SK-N-SH (cell line): ENCODE measurements at regions not wholly inside any gene's neighbourhood (a gene's known extent, or its start where the extent isn't known, plus 50 kb on each side); places are given as distances from the start of the nearest gene placed in this dataset.

Experiments used
- CTCF ChIA-PET: fragments of 300-600, 350-600 bp; formaldehyde crosslinking; extraction: SDS; loops from one replicate; lab custom pipeline; 2021; lab: Yijun Ruan, JAX
- POLR2A ChIA-PET: fragments of 350-600 bp; sonication (Branson Sonifier 250); formaldehyde crosslinking; extraction: SDS; loops from one replicate; lab custom pipeline; 2020; ENCODE audit warnings: antibody characterized with exemption, inconsistent platforms; lab: Yijun Ruan, JAX
- DNase-seq: peaks from one replicate; pipeline ENCODE4 v3.0.0; 2012
- H2AFZ ChIP-seq: fragments of 200-600 bp; sonication (generic); 2 replicates; pipeline ENCODE4 v1.8.1; 2016; ENCODE audit warnings: antibody characterized with exemption, mild to moderate bottlenecking, low read depth
- H3F3A ChIP-seq: fragments of 200-600 bp; sonication (generic); replicated peaks from 2 replicates; pipeline ENCODE3; 2016; ENCODE audit warnings: antibody characterized with exemption, mild to moderate bottlenecking; ENCODE audit not compliant: insufficient read depth
- H3K27ac ChIP-seq, 2 experiments: fragments of 200-500 bp in 1 of 2; fragments of 200-600 bp in 1 of 2; sonication (Bioruptor generic) in 1 of 2; sonication (generic), shearing (Covaris generic) in 1 of 2; 2 replicates each; pipeline versions ENCODE4 v1.5.1 to v1.6.1; 2014 to 2016; ENCODE audit warnings: low read depth in 2 of 2, inconsistent platforms in 1 of 2, low read length in 1 of 2, mild to moderate bottlenecking in 1 of 2, mixed read lengths in 1 of 2
- H3K27me3 ChIP-seq: fragments of 200-600 bp; sonication (generic), shearing (Covaris generic); 2 replicates; pipeline ENCODE4 v1.6.1; 2016; ENCODE audit warnings: mixed run types; ENCODE audit not compliant: insufficient read depth
- H3K36me3 ChIP-seq, 2 experiments: fragments of 200-500 bp in 1 of 2; fragments of 200-600 bp in 1 of 2; sonication (Bioruptor generic) in 1 of 2; sonication (generic) in 1 of 2; replicated peaks in 1 of 2; 2 replicates each; pipeline versions ENCODE3 to v1.5.1; 2014 to 2016; ENCODE audit warnings: low read length in 1 of 2, mild to moderate bottlenecking in 1 of 2; ENCODE audit not compliant: insufficient read depth in 2 of 2, control insufficient read depth in 1 of 2
- H3K4me1 ChIP-seq, 2 experiments: fragments of 200-500 bp in 1 of 2; fragments of 200-600 bp in 1 of 2; sonication (Bioruptor generic) in 1 of 2; sonication (generic), shearing (Covaris generic) in 1 of 2; 2 replicates each; pipeline versions ENCODE4 v1.5.1 to v1.6.1; 2014 to 2016; ENCODE audit warnings: low read depth in 1 of 2, low read length in 1 of 2, mixed run types in 1 of 2; ENCODE audit not compliant: insufficient read depth in 2 of 2, control insufficient read depth in 1 of 2
- H3K4me2 ChIP-seq: fragments of 200-600 bp; sonication (generic), shearing (Covaris generic); 2 replicates; pipeline ENCODE4 v1.6.1; 2017; ENCODE audit warnings: mixed run types
- H3K4me3 ChIP-seq, 2 experiments: fragments of 200-500 bp in 1 of 2; fragments of 200-600 bp in 1 of 2; sonication (Bioruptor generic) in 1 of 2; sonication (generic), shearing (Covaris generic) in 1 of 2; 2 replicates each; pipeline versions ENCODE4 v1.5.1 to v1.8.1; 2014 to 2016; ENCODE audit warnings: low read depth in 2 of 2, inconsistent platforms in 1 of 2, low read length in 1 of 2, mild to moderate bottlenecking in 1 of 2, mixed read lengths in 1 of 2, moderate library complexity in 1 of 2
- H3K79me2 ChIP-seq: fragments of 200-600 bp; sonication (generic); 2 replicates; pipeline ENCODE4 v1.8.1; 2017; ENCODE audit warnings: mild to moderate bottlenecking; ENCODE audit not compliant: insufficient read depth
- H3K9ac ChIP-seq: fragments of 200-600 bp; sonication (generic); 2 replicates; pipeline ENCODE4 v1.6.1; 2017; ENCODE audit warnings: mixed run types
- H3K9me2 ChIP-seq: fragments of 200-600 bp; sonication (generic); 2 replicates; pipeline ENCODE4 v1.6.1; 2017; ENCODE audit warnings: mixed run types
- H3K9me3 ChIP-seq: fragments of 200-600 bp; sonication (generic); 2 replicates; pipeline ENCODE4 v1.6.1; 2017; ENCODE audit warnings: mixed run types, mild to moderate bottlenecking, moderate library complexity
- H4K20me1 ChIP-seq: fragments of 200-600 bp; sonication (generic); 2 replicates; pipeline ENCODE4 v1.6.1; 2017; ENCODE audit warnings: mild to moderate bottlenecking, mixed run types; ENCODE audit not compliant: insufficient read depth
- ELF1 ChIP-seq: IDR thresholded peaks from 2 replicates; pipeline ENCODE4 v1.4.0; 2012
- EP300 ChIP-seq, 2 experiments: IDR thresholded peaks; 2 replicates each; pipeline versions ENCODE4 v1.4.0 to v1.6.1; 2012; ENCODE audit warnings: borderline replicate concordance in 1 of 2, low read depth in 1 of 2, low read length in 1 of 2
- FOSL2 ChIP-seq: IDR thresholded peaks from 2 replicates; pipeline ENCODE4 v1.4.0; 2012; ENCODE audit warnings: low read depth, mild to moderate bottlenecking, moderate library complexity, borderline replicate concordance
- FOXJ3 ChIP-seq: sonication (generic); formaldehyde crosslinking; IDR thresholded peaks from 2 replicates; pipeline ENCODE4 v1.5.1; 2020; ENCODE audit warnings: mild to moderate bottlenecking, missing genetic modification reagents
- FOXM1 ChIP-seq: IDR thresholded peaks from 2 replicates; pipeline ENCODE4 v1.4.0; 2012; ENCODE audit warnings: low read depth, mild to moderate bottlenecking
- GABPA ChIP-seq: IDR thresholded peaks from 2 replicates; pipeline ENCODE4 v1.4.0; 2012; ENCODE audit warnings: low read depth, mild to moderate bottlenecking
- JUND ChIP-seq: IDR thresholded peaks from 2 replicates; pipeline ENCODE4 v1.4.0; 2012
- MEF2A ChIP-seq: IDR thresholded peaks from 2 replicates; pipeline ENCODE4 v1.4.0; 2012; ENCODE audit warnings: low read depth, borderline replicate concordance
- NRF1 ChIP-seq: IDR thresholded peaks from 2 replicates; pipeline ENCODE4 v1.6.1; 2012; ENCODE audit warnings: low read depth, mild to moderate bottlenecking, low read length
- POLR2AphosphoS5 ChIP-seq: IDR thresholded peaks from 2 replicates; pipeline ENCODE4 v1.6.1; 2012; ENCODE audit warnings: low read depth, low read length
- RAD21 ChIP-seq: IDR thresholded peaks from 2 replicates; pipeline ENCODE4 v1.6.1; 2012; ENCODE audit warnings: mild to moderate bottlenecking, low read length
- RCOR1 ChIP-seq: fragments of 150-350 bp; IDR thresholded peaks from 2 replicates; pipeline ENCODE4 v1.6.1; 2017; ENCODE audit warnings: antibody characterized with exemption, low read length
- RFX5 ChIP-seq: IDR thresholded peaks from 2 replicates; pipeline ENCODE4 v1.6.1; 2012; ENCODE audit warnings: mild to moderate bottlenecking, improper control_type of control experiment, low read length
- RXRA ChIP-seq: IDR thresholded peaks from 2 replicates; pipeline ENCODE4 v1.4.0; 2012; ENCODE audit warnings: low read depth, mild to moderate bottlenecking, borderline replicate concordance
- SIN3A ChIP-seq: IDR thresholded peaks from 2 replicates; pipeline ENCODE4 v1.6.1; 2012; ENCODE audit warnings: low read depth, mild to moderate bottlenecking, low read length, moderate library complexity, borderline replicate concordance
- SMC3 ChIP-seq: IDR thresholded peaks from 2 replicates; pipeline ENCODE4 v1.6.1; 2012; ENCODE audit warnings: low read depth, low read length, improper control_type of control experiment
- TAF1 ChIP-seq: IDR thresholded peaks from 2 replicates; pipeline ENCODE4 v1.6.1; 2012; ENCODE audit warnings: low read depth, mild to moderate bottlenecking, low read length, moderate library complexity, borderline replicate concordance
- TCF12 ChIP-seq: IDR thresholded peaks from 2 replicates; pipeline ENCODE4 v1.4.0; 2012
- YY1 ChIP-seq: IDR thresholded peaks from 2 replicates; pipeline ENCODE4 v1.4.0; 2012; ENCODE audit warnings: low read depth, mild to moderate bottlenecking
- WGBS: methylation state at CpG from one replicate; pipeline ENCODE4 v1.1.6; 2017; ENCODE audit warnings: low lambda C conversion rate; 5-methylcytosine and 5-hydroxymethylcytosine counted together
- TF ChIP-seq, protein P1 (sequence below): IDR thresholded peaks from 2 replicates; pipeline ENCODE4 v1.4.0; 2012; ENCODE audit warnings: low read depth
- TF ChIP-seq, protein P2 (sequence below): fragments of 200-600 bp; sonication (generic); IDR thresholded peaks from 2 replicates; pipeline ENCODE4 v1.6.1; 2017; ENCODE audit warnings: antibody characterized with exemption, mild to moderate bottlenecking, moderate library complexity
- TF ChIP-seq, protein P3 (sequence below): IDR thresholded peaks from 2 replicates; pipeline ENCODE4 v1.4.0; 2012; ENCODE audit warnings: low read depth, borderline replicate concordance
- TF ChIP-seq, protein P4 (sequence below): fragments of 150-350 bp; IDR thresholded peaks from 2 replicates; pipeline ENCODE4 v1.6.1; 2017; ENCODE audit warnings: antibody characterized with exemption, low read length, low read depth, borderline replicate concordance
- TF ChIP-seq, protein P5 (sequence below): IDR thresholded peaks from 2 replicates; pipeline ENCODE4; 2012

DNA sequence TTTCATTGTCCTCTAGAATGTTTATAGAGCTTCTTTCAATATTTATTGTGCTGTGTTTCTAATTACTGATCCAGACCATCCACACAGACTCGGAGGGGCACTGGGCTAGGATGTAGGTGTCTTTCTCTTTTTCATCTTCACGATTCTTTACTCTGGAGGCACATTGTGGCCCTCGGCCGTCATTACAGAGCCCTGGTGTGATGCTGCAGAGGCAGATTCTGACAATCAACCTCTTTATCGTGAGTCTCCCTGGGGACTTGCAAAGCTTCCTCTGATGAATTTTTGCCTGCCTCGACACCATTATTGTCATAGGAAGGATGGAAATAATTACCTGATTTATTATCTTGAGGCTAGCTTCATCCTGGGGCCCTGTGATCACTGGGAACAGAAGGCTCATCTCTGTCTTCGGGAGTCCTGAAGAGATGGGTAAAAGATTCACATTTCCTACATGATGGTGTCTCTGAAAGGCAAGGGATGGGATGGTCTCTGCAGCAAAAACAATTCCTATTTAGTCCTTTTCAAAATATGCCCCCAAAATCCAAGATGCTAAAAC lies 89.4 kb downstream of the SEC16B start:
- 7% methylated on average over 7 of the region's 7 CpGs for WGBS
- Histone ChIP-seq H2AFZ (no peak overlapping the region), H3K4me1 (peaks cover 0 to 3% of the 10 kb centered on the region in 2 experiments; a peak in 1 of 4 replicates), H3K27me3 (no peaks in the 10 kb centered on the region), H4K20me1 (no peaks in the 10 kb centered on the region), H3K9ac (no peak overlapping the region), H3K79me2 (no peaks in the 10 kb centered on the region), H3F3A (no peaks in the 10 kb centered on the region), H3K27ac (no peak overlapping the region), H3K9me2 (no peaks in the 10 kb centered on the region), H3K4me2 (no peak overlapping the region), H3K4me3 (no peak overlapping the region), H3K9me3 (no peaks in the 10 kb centered on the region), H3K36me3 (no peaks in the 10 kb centered on the region)
- CTCF ChIA-PET: no interaction called here
- DNase-seq: peak; percentile 5
- no peak for TF ChIP-seq RCOR1
- TF ChIP-seq FOSL2: no peak
- no peak for TF ChIP-seq SMC3
- TF ChIP-seq JUND: no peak
- TF ChIP-seq NRF1: no peak
- no peak for TF ChIP-seq FOXJ3 (CRISPR knock-in tag)
- no peak for TF ChIP-seq TCF12
- TF ChIP-seq, protein P1, sequence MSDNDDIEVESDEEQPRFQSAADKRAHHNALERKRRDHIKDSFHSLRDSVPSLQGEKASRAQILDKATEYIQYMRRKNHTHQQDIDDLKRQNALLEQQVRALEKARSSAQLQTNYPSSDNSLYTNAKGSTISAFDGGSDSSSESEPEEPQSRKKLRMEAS: no peak
- TF ChIP-seq GABPA: no peak
- TF ChIP-seq YY1: no peak
- TF ChIP-seq, protein P2, sequence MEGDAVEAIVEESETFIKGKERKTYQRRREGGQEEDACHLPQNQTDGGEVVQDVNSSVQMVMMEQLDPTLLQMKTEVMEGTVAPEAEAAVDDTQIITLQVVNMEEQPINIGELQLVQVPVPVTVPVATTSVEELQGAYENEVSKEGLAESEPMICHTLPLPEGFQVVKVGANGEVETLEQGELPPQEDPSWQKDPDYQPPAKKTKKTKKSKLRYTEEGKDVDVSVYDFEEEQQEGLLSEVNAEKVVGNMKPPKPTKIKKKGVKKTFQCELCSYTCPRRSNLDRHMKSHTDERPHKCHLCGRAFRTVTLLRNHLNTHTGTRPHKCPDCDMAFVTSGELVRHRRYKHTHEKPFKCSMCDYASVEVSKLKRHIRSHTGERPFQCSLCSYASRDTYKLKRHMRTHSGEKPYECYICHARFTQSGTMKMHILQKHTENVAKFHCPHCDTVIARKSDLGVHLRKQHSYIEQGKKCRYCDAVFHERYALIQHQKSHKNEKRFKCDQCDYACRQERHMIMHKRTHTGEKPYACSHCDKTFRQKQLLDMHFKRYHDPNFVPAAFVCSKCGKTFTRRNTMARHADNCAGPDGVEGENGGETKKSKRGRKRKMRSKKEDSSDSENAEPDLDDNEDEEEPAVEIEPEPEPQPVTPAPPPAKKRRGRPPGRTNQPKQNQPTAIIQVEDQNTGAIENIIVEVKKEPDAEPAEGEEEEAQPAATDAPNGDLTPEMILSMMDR: no peak
- TF ChIP-seq, protein P3, sequence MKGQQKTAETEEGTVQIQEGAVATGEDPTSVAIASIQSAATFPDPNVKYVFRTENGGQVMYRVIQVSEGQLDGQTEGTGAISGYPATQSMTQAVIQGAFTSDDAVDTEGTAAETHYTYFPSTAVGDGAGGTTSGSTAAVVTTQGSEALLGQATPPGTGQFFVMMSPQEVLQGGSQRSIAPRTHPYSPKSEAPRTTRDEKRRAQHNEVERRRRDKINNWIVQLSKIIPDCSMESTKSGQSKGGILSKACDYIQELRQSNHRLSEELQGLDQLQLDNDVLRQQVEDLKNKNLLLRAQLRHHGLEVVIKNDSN: no peak
- TF ChIP-seq POLR2AphosphoS5: no peak
- POLR2A ChIA-PET: no interaction called here

DNA sequence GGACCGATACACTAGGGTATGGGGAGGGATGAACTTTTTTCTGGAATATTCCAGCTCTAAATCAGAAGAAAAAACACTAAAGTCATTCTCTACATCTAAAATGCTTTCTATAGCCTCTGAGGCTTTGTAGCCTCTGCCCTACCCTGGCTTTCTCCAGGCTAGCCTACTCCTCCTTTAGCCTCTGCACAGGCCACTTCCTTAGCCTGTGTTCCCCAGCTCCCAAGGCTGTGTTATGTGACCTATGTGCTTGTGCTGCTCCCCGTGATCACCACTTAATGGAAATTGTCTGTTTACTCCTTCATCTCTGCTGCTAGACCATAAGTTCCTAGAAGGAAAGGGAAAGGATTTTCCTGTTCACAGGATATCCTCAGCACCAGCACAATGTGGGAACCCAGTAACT lies 92.8 kb downstream of the SEC16B start:
- no peak overlapping the region for H3K4me3 ChIP-seq
- H3K36me3 ChIP-seq: no peaks in the 10 kb centered on the region
- POLR2A ChIA-PET: no interaction called here
- no peaks in the 10 kb centered on the region for H4K20me1 ChIP-seq
- H3K27ac ChIP-seq: no peak overlapping the region
- no peaks in the 10 kb centered on the region for H3F3A ChIP-seq
- no peaks in the 10 kb centered on the region for H3K27me3 ChIP-seq
- DNase-seq: no peak
- no peak overlapping the region for H2AFZ ChIP-seq
- H3K9me2 ChIP-seq: no peaks in the 10 kb centered on the region
- H3K9ac ChIP-seq: no peak overlapping the region
- H3K4me1 ChIP-seq: peaks cover 0 to 3% of the 10 kb centered on the region in 2 experiments; a peak in 1 of 4 replicates
- 41% methylated on average over 2 of the region's 2 CpGs for WGBS
- H3K4me2 ChIP-seq: no peak overlapping the region
- CTCF ChIA-PET: no interaction called here
- no peaks in the 10 kb centered on the region for H3K79me2 ChIP-seq
- no peaks in the 10 kb centered on the region for H3K9me3 ChIP-seq
- no peak for TF ChIP-seq EP300 (IDR thresholded peaks at IDR 0.05; ENCODE audit: borderline replicate concordance in 1 of 2, low read depth in 1 of 2, low read length in 1 of 2)
- TF ChIP-seq, protein P1: no peak
- no peak for TF ChIP-seq FOXM1
- no peak for TF ChIP-seq SMC3
- TF ChIP-seq YY1: no peak
- TF ChIP-seq FOSL2: no peak
- TF ChIP-seq ELF1: no peak
- no peak for TF ChIP-seq SIN3A
- no peak for TF ChIP-seq TAF1
- no peak for TF ChIP-seq RAD21
- TF ChIP-seq, protein P4, sequence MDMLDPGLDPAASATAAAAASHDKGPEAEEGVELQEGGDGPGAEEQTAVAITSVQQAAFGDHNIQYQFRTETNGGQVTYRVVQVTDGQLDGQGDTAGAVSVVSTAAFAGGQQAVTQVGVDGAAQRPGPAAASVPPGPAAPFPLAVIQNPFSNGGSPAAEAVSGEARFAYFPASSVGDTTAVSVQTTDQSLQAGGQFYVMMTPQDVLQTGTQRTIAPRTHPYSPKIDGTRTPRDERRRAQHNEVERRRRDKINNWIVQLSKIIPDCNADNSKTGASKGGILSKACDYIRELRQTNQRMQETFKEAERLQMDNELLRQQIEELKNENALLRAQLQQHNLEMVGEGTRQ: no peak
- TF ChIP-seq, protein P5, sequence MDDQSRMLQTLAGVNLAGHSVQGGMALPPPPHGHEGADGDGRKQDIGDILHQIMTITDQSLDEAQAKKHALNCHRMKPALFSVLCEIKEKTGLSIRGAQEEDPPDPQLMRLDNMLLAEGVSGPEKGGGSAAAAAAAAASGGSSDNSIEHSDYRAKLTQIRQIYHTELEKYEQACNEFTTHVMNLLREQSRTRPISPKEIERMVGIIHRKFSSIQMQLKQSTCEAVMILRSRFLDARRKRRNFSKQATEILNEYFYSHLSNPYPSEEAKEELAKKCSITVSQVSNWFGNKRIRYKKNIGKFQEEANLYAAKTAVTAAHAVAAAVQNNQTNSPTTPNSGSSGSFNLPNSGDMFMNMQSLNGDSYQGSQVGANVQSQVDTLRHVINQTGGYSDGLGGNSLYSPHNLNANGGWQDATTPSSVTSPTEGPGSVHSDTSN: no peak
- TF ChIP-seq RFX5: no peak
- TF ChIP-seq RXRA: no peak
- TF ChIP-seq, protein P3: no peak
- no peak for TF ChIP-seq JUND
- TF ChIP-seq GABPA: no peak
- TF ChIP-seq MEF2A: no peak
- no peak for TF ChIP-seq POLR2AphosphoS5
